NOMO-1 (cell line): ENCODE measurements at regions not wholly inside any gene's neighbourhood (a gene's known extent, or its start where the extent isn't known, plus 50 kb on each side); places are given as distances from the start of the nearest gene placed in this dataset.
A peak's percentile ranks its signal among the peaks of the same experiment; 100 is the strongest.

Experiments
- DNase-seq, 2 experiments: peaks; one replicate each; lab custom pipeline; 2025; ENCODE audit not compliant: unreplicated experiment in 2 of 2; lab: John Stamatoyannopoulos, UW

- DNase-seq: no peak
Observed at GRCh38 chr18:34631093-34631966, 78.8 kb upstream of the DTNA start.

GRCh38 chr18:34632321-34632720 lies 77.8 kb upstream of the DTNA start:
- no peak for DNase-seq

- DNase-seq: no peak
Observed at GRCh38 chr18:34633368-34633767, 76.7 kb upstream of the DTNA start.

- DNase-seq: no peak
Observed at GRCh38 chr18:34637094-34637801, 72.8 kb upstream of the DTNA start.

- no peak for DNase-seq
Observed at GRCh38 chr18:34639687-34640086, 70.4 kb upstream of the DTNA start.

GRCh38 chr18:34640276-34640675 lies 69.8 kb upstream of the DTNA start:
- DNase-seq: no peak

GRCh38 chr18:34643989-34644388 lies 66.1 kb upstream of the DTNA start:
- no peak for DNase-seq

- no peak for DNase-seq
Observed at GRCh38 chr18:34647251-34647650, 62.8 kb upstream of the DTNA start.

GRCh38 chr18:34648269-34648985 lies 61.7 kb upstream of the DTNA start:
- DNase-seq: no peak

- DNase-seq: peak in 1 of 2 experiments; percentile 39
Observed at GRCh38 chr18:34649080-34649479, 61.0 kb upstream of the DTNA start.

- peak in 1 of 2 experiments; percentile 62 for DNase-seq
Observed at GRCh38 chr18:34650121-34650545, 60.0 kb upstream of the DTNA start.

- DNase-seq: peak in 1 of 2 experiments; percentile 9
Observed at GRCh38 chr18:34651586-34652369, 58.3 kb upstream of the DTNA start.

GRCh38 chr18:34655131-34655530 lies 55.0 kb upstream of the DTNA start:
- no peak for DNase-seq

- DNase-seq: no peak
Observed at GRCh38 chr18:34657860-34658500, 52.1 kb upstream of the DTNA start.

GRCh38 chr18:34659579-34660517 lies 50.2 kb upstream of the DTNA start:
- peak; percentile 35 to 57 for DNase-seq
